Naive thymus-derived CD8-positive, alpha-beta T cell (primary cell): ENCODE measurements at regions not wholly inside any gene's neighbourhood (a gene's known extent, or its start where the extent isn't known, plus 50 kb on each side); places are given as distances from the start of the nearest gene placed in this dataset.

Source experiments
- ATAC-seq, 2 donors: fragments of 150-1000 bp; cut with Tn5 transposase in 1 of 2; sonication (Bioruptor Pico), chemical (Tn5 transposase) in 1 of 2; 1 replicate in 1 of 2; 2 replicates in 1 of 2; pipeline ENCODE4 v1.10.0; 2021; ENCODE audit warnings: mild to moderate bottlenecking in 2 of 2, moderate library complexity in 2 of 2
- POLR2A ChIA-PET: fragments of 350-600 bp; sonication (Branson Sonifier 250); formaldehyde crosslinking; loops from one replicate; lab custom pipeline; 2021; ENCODE audit warnings: antibody characterized with exemption; lab: Charles Lee
- DNase-seq, 10 donors: peaks; one replicate each; pipeline versions ENCODE4 v3.0.0 to v3.0.0-alpha.2; 2020 to 2022
- H3K27ac Mint-ChIP-seq, 10 donors: one replicate each; pipeline ENCODE4 v1.8.0; 2020 to 2022; ENCODE audit warnings: mild to moderate bottlenecking in 10 of 10, mixed read lengths in 10 of 10, moderate library complexity in 4 of 10, inconsistent platforms in 1 of 10
- H3K27me3 Mint-ChIP-seq, 5 donors: one replicate each; pipeline ENCODE4 v1.8.0; 2021 to 2022; ENCODE audit warnings: mixed read lengths in 5 of 5
- H3K36me3 Mint-ChIP-seq, 3 donors: one replicate each; pipeline ENCODE4 v1.8.0; 2020 to 2022; ENCODE audit warnings: mixed read lengths in 3 of 3, mild to moderate bottlenecking in 2 of 3, inconsistent platforms in 1 of 3
- H3K4me1 Mint-ChIP-seq, 4 donors: one replicate each; pipeline ENCODE4 v1.8.0; 2021 to 2022; ENCODE audit warnings: mixed read lengths in 4 of 4
- H3K4me3 Mint-ChIP-seq, 10 donors: one replicate each; pipeline ENCODE4 v1.8.0; 2020 to 2022; ENCODE audit warnings: mild to moderate bottlenecking in 10 of 10, mixed read lengths in 10 of 10, moderate library complexity in 6 of 10, inconsistent platforms in 1 of 10
- H3K9me3 Mint-ChIP-seq, 9 donors: one replicate each; pipeline ENCODE4 v1.8.0; 2020 to 2022; ENCODE audit warnings: mixed read lengths in 9 of 9, mild to moderate bottlenecking in 3 of 9, inconsistent platforms in 1 of 9, moderate library complexity in 1 of 9

GRCh38 chrX:80098038-80098437 lies 83.5 kb downstream of the TBX22 start:
- no peak for ATAC-seq

DNA sequence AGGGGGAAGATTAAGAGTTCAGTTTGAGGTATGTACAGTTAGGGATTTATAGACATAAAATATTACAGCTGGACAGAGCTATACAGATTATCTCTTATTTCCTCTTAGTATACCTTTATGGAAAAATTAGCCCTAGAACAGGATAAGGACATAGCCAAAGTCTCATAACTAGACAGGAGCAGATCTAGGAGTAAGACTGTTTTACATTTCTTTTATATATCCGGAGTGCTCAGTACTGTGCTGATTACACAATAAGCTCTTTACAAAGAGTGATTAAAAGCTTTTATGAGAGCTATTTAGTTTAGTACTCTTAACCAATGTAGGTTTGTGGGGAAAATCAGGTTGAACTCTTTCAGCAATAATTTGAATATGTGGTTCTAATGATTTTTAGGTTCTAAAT lies 105.8 kb downstream of the TBX22 start:
- Mint-ChIP-seq H3K4me3 (no peak overlapping the region), H3K4me1 (no peaks in the 10 kb centered on the region), H3K36me3 (no peaks in the 10 kb centered on the region), H3K27me3 (no peaks in the 10 kb centered on the region), H3K9me3 (peaks cover 0 to 4% (median 0%) of the 10 kb centered on the region in 9 donors), H3K27ac (no peak overlapping the region)
- POLR2A ChIA-PET, result no interaction called here
- ATAC-seq (no peak), DNase-seq (no peak)

More at GRCh38 chrX:80098038-80098437, 83.5 kb downstream of the TBX22 start:
- no peaks in the 10 kb centered on the region for H3K4me1 Mint-ChIP-seq
- H3K27ac Mint-ChIP-seq, result no peak overlapping the region
- no peaks in the 10 kb centered on the region for H3K36me3 Mint-ChIP-seq
- H3K9me3 Mint-ChIP-seq, result peaks cover 0 to 8% (median 0%) of the 10 kb centered on the region in 9 donors
- H3K27me3 Mint-ChIP-seq, result no peaks in the 10 kb centered on the region
- POLR2A ChIA-PET, result no interaction called here
- no peak overlapping the region for H3K4me3 Mint-ChIP-seq
- no peak for DNase-seq

- Mint-ChIP-seq H3K4me3 (no peak overlapping the region), H3K9me3 (peaks cover 0 to 6% (median 0%) of the 10 kb centered on the region in 9 donors), H3K27me3 (peaks cover 0 to 6% (median 0%) of the 10 kb centered on the region in 5 donors), H3K36me3 (peaks cover 0 to 4% (median 0%) of the 10 kb centered on the region in 3 donors), H3K4me1 (no peaks in the 10 kb centered on the region), H3K27ac (no peak overlapping the region)
- POLR2A ChIA-PET, result no interaction called here
- no peak for DNase-seq
- no peak for ATAC-seq
Observed at GRCh38 chrX:80138938-80139337, 124.4 kb downstream of the TBX22 start.

GRCh38 chrX:80139564-80139963 lies 125.0 kb downstream of the TBX22 start:
- Mint-ChIP-seq H3K4me3 (no peak overlapping the region), H3K36me3 (peaks cover 0 to 4% (median 0%) of the 10 kb centered on the region in 3 donors), H3K9me3 (peaks cover 0 to 3% (median 0%) of the 10 kb centered on the region in 9 donors), H3K4me1 (no peaks in the 10 kb centered on the region), H3K27ac (no peak overlapping the region), H3K27me3 (peaks cover 0 to 3% (median 0%) of the 10 kb centered on the region in 5 donors)
- no peak for DNase-seq
- POLR2A ChIA-PET, result no interaction called here
- ATAC-seq, result no peak

DNA sequence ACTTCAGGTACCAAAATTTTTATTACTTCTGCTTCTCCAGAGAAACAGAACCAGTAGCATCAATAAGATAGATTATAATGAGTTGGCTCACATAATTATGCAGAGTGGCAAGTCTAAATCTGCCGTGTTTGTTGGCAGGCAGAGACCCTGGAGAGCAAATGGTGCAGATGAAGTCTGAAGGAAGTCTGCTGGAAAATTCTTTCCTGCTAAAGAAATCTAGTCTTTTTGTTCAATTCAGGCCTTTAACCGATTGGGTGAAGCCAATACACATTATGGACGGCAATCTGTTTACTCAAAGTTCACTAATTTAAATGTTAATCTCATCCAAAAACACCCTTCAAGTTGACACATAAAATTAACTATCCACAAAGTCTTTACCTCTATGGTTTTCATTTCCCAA lies 156.0 kb downstream of the TBX22 start:
- H3K36me3 Mint-ChIP-seq, result peaks cover 0 to 2% (median 0%) of the 10 kb centered on the region in 3 donors

GRCh38 chrX:80173261-80173660 lies 158.7 kb downstream of the TBX22 start:
- Mint-ChIP-seq H3K4me1 (no peaks in the 10 kb centered on the region), H3K36me3 (no peaks in the 10 kb centered on the region), H3K9me3 (peaks cover 0 to 10% (median 0%) of the 10 kb centered on the region in 9 donors), H3K27me3 (peaks cover 0 to 4% (median 0%) of the 10 kb centered on the region in 5 donors), H3K4me3 (no peak overlapping the region), H3K27ac (no peak overlapping the region)
- DNase-seq (no peak), ATAC-seq (no peak)
- POLR2A ChIA-PET, result no interaction called here

More for the DNA sequence above, 156.0 kb downstream of the TBX22 start:
- H3K4me3 Mint-ChIP-seq, result no peak overlapping the region
- no peak overlapping the region for H3K27ac Mint-ChIP-seq
- no peak for ATAC-seq
- POLR2A ChIA-PET, result no interaction called here
- no peak for DNase-seq
- no peaks in the 10 kb centered on the region for H3K4me1 Mint-ChIP-seq
- H3K27me3 Mint-ChIP-seq, result peaks cover 0 to 4% (median 0%) of the 10 kb centered on the region in 5 donors
- peaks cover 0 to 12% (median 0%) of the 10 kb centered on the region in 9 donors for H3K9me3 Mint-ChIP-seq

- DNase-seq, result no peak
- no peak for ATAC-seq
- Mint-ChIP-seq H3K4me1 (no peaks in the 10 kb centered on the region), H3K9me3 (peaks cover 0 to 10% (median 0%) of the 10 kb centered on the region in 9 donors), H3K27ac (no peak overlapping the region), H3K36me3 (no peaks in the 10 kb centered on the region), H3K27me3 (peaks cover 0 to 4% (median 0%) of the 10 kb centered on the region in 5 donors), H3K4me3 (no peak overlapping the region)
- POLR2A ChIA-PET, result no interaction called here
Observed at GRCh38 chrX:80174925-80175574, 160.5 kb downstream of the TBX22 start.

GRCh38 chrX:80181079-80181478 lies 166.5 kb downstream of the TBX22 start:
- ATAC-seq (no peak), DNase-seq (no peak)
- Mint-ChIP-seq H3K9me3 (peaks cover 0 to 3% (median 0%) of the 10 kb centered on the region in 9 donors), H3K36me3 (no peaks in the 10 kb centered on the region), H3K27ac (no peak overlapping the region), H3K4me1 (no peaks in the 10 kb centered on the region), H3K4me3 (no peak overlapping the region), H3K27me3 (no peaks in the 10 kb centered on the region)
- POLR2A ChIA-PET, result no interaction called here

GRCh38 chrX:80184854-80185253 lies 170.3 kb downstream of the TBX22 start:
- H3K36me3 Mint-ChIP-seq, result no peaks in the 10 kb centered on the region
- no peak overlapping the region for H3K27ac Mint-ChIP-seq
- DNase-seq (no peak), ATAC-seq (no peak)
- peaks cover 0 to 9% (median 0%) of the 10 kb centered on the region in 9 donors for H3K9me3 Mint-ChIP-seq
- no peaks in the 10 kb centered on the region for H3K27me3 Mint-ChIP-seq
- H3K4me1 Mint-ChIP-seq, result no peaks in the 10 kb centered on the region
- H3K4me3 Mint-ChIP-seq, result no peak overlapping the region
- POLR2A ChIA-PET, result no interaction called here

DNA sequence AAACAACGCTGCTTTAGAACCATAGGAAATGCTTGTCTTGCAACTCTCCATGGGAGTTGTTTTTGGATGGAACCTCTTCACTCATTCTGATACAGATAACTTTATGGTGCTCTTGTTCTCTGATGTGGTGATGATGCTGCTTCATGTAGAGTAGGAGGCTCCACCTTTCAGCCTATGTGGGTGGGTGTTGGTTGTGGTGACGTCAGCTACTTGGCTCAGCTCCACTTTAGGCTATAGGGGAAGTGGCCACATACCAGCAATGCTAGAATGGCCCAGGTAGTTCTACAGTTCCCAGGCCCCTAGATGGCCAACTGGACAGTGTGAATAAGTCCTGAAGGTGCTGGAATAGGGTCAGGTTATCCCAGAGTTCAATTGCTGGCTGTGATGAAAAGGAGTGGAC lies 192.1 kb downstream of the TBX22 start:
- peaks cover 0 to 2% (median 0%) of the 10 kb centered on the region in 5 donors for H3K27me3 Mint-ChIP-seq
- H3K36me3 Mint-ChIP-seq, result no peaks in the 10 kb centered on the region
- ATAC-seq, result no peak
- no peak overlapping the region for H3K4me3 Mint-ChIP-seq
- no peaks in the 10 kb centered on the region for H3K4me1 Mint-ChIP-seq
- POLR2A ChIA-PET, result no interaction called here
- peaks cover 0 to 4% (median 0%) of the 10 kb centered on the region in 9 donors for H3K9me3 Mint-ChIP-seq
- DNase-seq, result no peak
- no peak overlapping the region for H3K27ac Mint-ChIP-seq

DNA sequence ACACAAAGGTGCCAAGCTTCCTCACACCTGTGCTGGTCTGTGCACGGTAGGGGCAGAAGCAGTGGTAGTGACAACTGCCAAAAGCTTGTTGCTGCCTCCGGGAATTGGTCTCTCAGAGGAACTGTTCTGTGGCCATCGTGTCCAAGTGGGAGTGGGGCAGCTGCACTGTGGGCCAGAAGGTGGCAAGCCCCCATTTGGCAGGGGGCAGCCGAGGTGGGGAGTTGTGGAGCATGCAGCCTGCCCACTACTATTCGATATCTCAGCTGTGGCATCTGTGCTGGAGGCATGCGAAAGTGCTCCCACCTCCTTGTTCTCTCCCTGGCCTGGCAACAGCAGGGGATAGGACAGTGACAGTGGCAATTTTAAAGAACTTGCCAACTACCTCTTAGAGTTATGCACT lies 192.8 kb downstream of the TBX22 start:
- no peaks in the 10 kb centered on the region for H3K4me1 Mint-ChIP-seq
- ATAC-seq, result no peak
- no peaks in the 10 kb centered on the region for H3K36me3 Mint-ChIP-seq
- DNase-seq, result no peak
- H3K4me3 Mint-ChIP-seq, result no peak overlapping the region
- POLR2A ChIA-PET, result no interaction called here
- H3K9me3 Mint-ChIP-seq, result peaks cover 0 to 4% (median 0%) of the 10 kb centered on the region in 9 donors
- peaks cover 0 to 2% (median 0%) of the 10 kb centered on the region in 5 donors for H3K27me3 Mint-ChIP-seq
- H3K27ac Mint-ChIP-seq, result no peak overlapping the region

GRCh38 chrX:80216086-80216485 lies 201.5 kb downstream of the TBX22 start:
- H3K4me1 Mint-ChIP-seq, result no peaks in the 10 kb centered on the region
- no peaks in the 10 kb centered on the region for H3K27me3 Mint-ChIP-seq
- no peak for ATAC-seq
- no peak overlapping the region for H3K4me3 Mint-ChIP-seq
- H3K36me3 Mint-ChIP-seq, result peaks cover 0 to 17% (median 0%) of the 10 kb centered on the region in 3 donors
- no peak for DNase-seq
- no peak overlapping the region for H3K27ac Mint-ChIP-seq
- H3K9me3 Mint-ChIP-seq, result peaks cover 0 to 58% (median 7%) of the 10 kb centered on the region in 9 donors
- POLR2A ChIA-PET, result no interaction called here

DNA sequence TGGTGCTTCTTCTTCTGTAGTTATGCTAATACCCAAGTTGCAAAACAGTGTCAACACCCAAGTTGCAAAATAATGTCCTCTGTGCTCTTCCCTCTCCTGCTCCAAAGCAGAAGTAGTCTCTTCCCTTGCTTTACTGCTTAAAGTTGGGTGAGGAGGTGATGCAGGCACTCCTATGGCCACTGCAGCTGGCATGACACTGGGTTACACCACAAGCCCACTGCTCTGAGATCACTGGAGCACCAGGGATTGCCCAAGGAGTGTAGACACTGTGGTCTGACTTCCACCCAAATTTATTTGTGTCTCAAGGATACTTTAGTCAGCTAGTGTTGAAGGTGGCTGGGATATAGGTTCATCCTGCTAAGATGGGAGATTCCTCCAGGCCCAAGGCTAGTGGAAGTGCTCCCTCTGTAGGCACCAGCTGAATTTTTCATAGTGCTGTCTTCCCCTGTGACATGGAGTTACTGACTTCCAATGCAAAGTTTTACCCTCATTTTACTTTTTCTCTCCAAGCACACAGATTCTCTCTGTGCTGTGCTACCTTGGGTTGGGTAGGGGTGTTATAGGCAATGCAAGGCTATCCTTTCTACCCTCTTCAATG lies 196.2 kb upstream of the TENT5D start:
- no peak for DNase-seq
- no peak overlapping the region for H3K4me3 Mint-ChIP-seq
- POLR2A ChIA-PET, result no interaction called here
- H3K4me1 Mint-ChIP-seq, result no peaks in the 10 kb centered on the region
- ATAC-seq, result no peak
- peaks cover 0 to 24% (median 3%) of the 10 kb centered on the region in 9 donors for H3K9me3 Mint-ChIP-seq
- H3K27me3 Mint-ChIP-seq, result no peaks in the 10 kb centered on the region
- no peak overlapping the region for H3K27ac Mint-ChIP-seq
- H3K36me3 Mint-ChIP-seq, result peaks cover 0 to 5% (median 0%) of the 10 kb centered on the region in 3 donors
